ENCODE measurements at regions not wholly inside any gene's neighbourhood (a gene's known extent, or its start where the extent isn't known, plus 50 kb on each side); places are given as distances from the start of the nearest gene placed in this dataset.

- no peak for DNase-seq (ENCODE audit: low read depth, low spot score)
- ChIA-PET CTCF (no interaction called here), POLR2A (no interaction called here)
- H3K27ac ChIP-seq (ENCODE audit: low read depth, low read length) = no peak overlapping the region
- no peak overlapping the region for H3K4me3 ChIP-seq (ENCODE audit: low read depth, low read length)
- TF ChIP-seq CTCF (IDR thresholded peaks at IDR 0.05; ENCODE audit: low read depth, low read length) = no peak
- H3K9me3 ChIP-seq (ENCODE audit: control insufficient read depth, insufficient read depth, low read length) = no peaks in the 10 kb centered on the region
- H3K27me3 ChIP-seq (ENCODE audit: control insufficient read depth, insufficient read depth, low read length) = no peaks in the 10 kb centered on the region
Observed at GRCh38 chr18:29616867-29617266, 1425.7 kb downstream of the DSC3 start.

GRCh38 chr18:29608982-29609381 is 1432.1 kb upstream of the CDH2 start:
- CTCF ChIA-PET = interaction anchor here (1.6 kb wide), 1 partner anchor 614 kb away, joined by 3 read pairs; no protein-coding TSS in a partner anchor
- no peak for DNase-seq (ENCODE audit: low read depth, low spot score)

GRCh38 chr18:29605365-29605764 is 1428.4 kb upstream of the CDH2 start:
- no peaks in the 10 kb centered on the region for H3K27me3 ChIP-seq (ENCODE audit: control insufficient read depth, insufficient read depth, low read length)
- CTCF ChIA-PET = no interaction called here
- no peak overlapping the region for H3K4me3 ChIP-seq (ENCODE audit: low read depth, low read length)
- peaks cover 3% of the 10 kb centered on the region; the same call in 1 of the 2 replicates for H3K9me3 ChIP-seq (ENCODE audit: control insufficient read depth, insufficient read depth, low read length)
- DNase-seq (ENCODE audit: low read depth, low spot score) = no peak
- POLR2A ChIA-PET = no interaction called here
- TF ChIP-seq CTCF (IDR thresholded peaks at IDR 0.05; ENCODE audit: low read depth, low read length) = no peak
- H3K27ac ChIP-seq (ENCODE audit: low read depth, low read length) = no peak overlapping the region

More at GRCh38 chr18:29608982-29609381, 1432.1 kb upstream of the CDH2 start:
- no peak for TF ChIP-seq CTCF (IDR thresholded peaks at IDR 0.05; ENCODE audit: low read depth, low read length)
- POLR2A ChIA-PET = no interaction called here
- Histone ChIP-seq H3K4me3 (ENCODE audit: low read depth, low read length) (no peak overlapping the region), H3K27ac (ENCODE audit: low read depth, low read length) (no peak overlapping the region), H3K9me3 (ENCODE audit: control insufficient read depth, insufficient read depth, low read length) (peaks cover 3% of the 10 kb centered on the region; the same call in 1 of the 2 replicates), H3K27me3 (ENCODE audit: control insufficient read depth, insufficient read depth, low read length) (no peaks in the 10 kb centered on the region)

GRCh38 chr18:29596959-29597358 is 1420.0 kb upstream of the CDH2 start:
- no peak for TF ChIP-seq CTCF (IDR thresholded peaks at IDR 0.05; ENCODE audit: low read depth, low read length)
- H3K9me3 ChIP-seq (ENCODE audit: control insufficient read depth, insufficient read depth, low read length) = no peaks in the 10 kb centered on the region
- H3K27ac ChIP-seq (ENCODE audit: low read depth, low read length) = no peak overlapping the region
- H3K27me3 ChIP-seq (ENCODE audit: control insufficient read depth, insufficient read depth, low read length) = no peaks in the 10 kb centered on the region
- ChIA-PET POLR2A (no interaction called here), CTCF (no interaction called here)
- no peak overlapping the region for H3K4me3 ChIP-seq (ENCODE audit: low read depth, low read length)
- DNase-seq (ENCODE audit: low read depth, low spot score) = no peak

- ChIA-PET CTCF (no interaction called here), POLR2A (no interaction called here)
- Histone ChIP-seq H3K4me3 (ENCODE audit: low read depth, low read length) (no peak overlapping the region), H3K9me3 (ENCODE audit: control insufficient read depth, insufficient read depth, low read length) (no peaks in the 10 kb centered on the region), H3K27ac (ENCODE audit: low read depth, low read length) (no peak overlapping the region), H3K27me3 (ENCODE audit: control insufficient read depth, insufficient read depth, low read length) (no peaks in the 10 kb centered on the region)
- TF ChIP-seq CTCF (IDR thresholded peaks at IDR 0.05; ENCODE audit: low read depth, low read length) = no peak
- DNase-seq (ENCODE audit: low read depth, low spot score) = no peak
Observed at GRCh38 chr18:29594493-29594892, 1417.6 kb upstream of the CDH2 start.

Measured in AG04450 (cell line).